HFFc6 (cell line): ENCODE measurements at regions not wholly inside any gene's neighbourhood (a gene's known extent, or its start where the extent isn't known, plus 50 kb on each side); places are given as distances from the start of the nearest gene placed in this dataset.
A peak's percentile ranks its signal among the peaks of the same experiment; 100 is the strongest.
"Not testable (repeated sequence)": the region's sequence is repeated elsewhere in the genome, so short reads cannot be mapped to it uniquely, and the experiment has no call there.

Source experiments
- DNase-seq: peaks from one replicate; pipeline ENCODE4 v3.0.0-alpha.2; 2018
- H3K27ac Mint-ChIP-seq: 2 replicates; pipeline ENCODE4 v1.8.0; 2020; ENCODE audit warnings: mild to moderate bottlenecking, mixed read lengths
- H3K27me3 Mint-ChIP-seq: 2 replicates; pipeline ENCODE4 v1.8.0; 2021; ENCODE audit warnings: mild to moderate bottlenecking, moderate library complexity, mixed read lengths; ENCODE audit not compliant: insufficient read depth
- H3K36me3 Mint-ChIP-seq: 2 replicates; pipeline ENCODE4 v1.8.0; 2021; ENCODE audit warnings: low read depth, mixed read lengths
- H3K4me1 Mint-ChIP-seq: 2 replicates; pipeline ENCODE4 v1.8.0; 2020; ENCODE audit warnings: low read depth, mixed read lengths
- H3K4me3 Mint-ChIP-seq: 2 replicates; pipeline ENCODE4 v1.8.0; 2020; ENCODE audit warnings: mild to moderate bottlenecking, moderate library complexity, mixed read lengths
- H3K9me3 Mint-ChIP-seq: 2 replicates; pipeline ENCODE4 v1.8.0; 2020; ENCODE audit warnings: mild to moderate bottlenecking, mixed read lengths
- TF ChIP-seq, protein P1 (sequence below): fragments of 200-600 bp; sonication (generic); IDR thresholded peaks from 2 replicates; pipeline ENCODE4 v1.5.0; 2021; ENCODE audit warnings: antibody characterized with exemption, mild to moderate bottlenecking

DNA sequence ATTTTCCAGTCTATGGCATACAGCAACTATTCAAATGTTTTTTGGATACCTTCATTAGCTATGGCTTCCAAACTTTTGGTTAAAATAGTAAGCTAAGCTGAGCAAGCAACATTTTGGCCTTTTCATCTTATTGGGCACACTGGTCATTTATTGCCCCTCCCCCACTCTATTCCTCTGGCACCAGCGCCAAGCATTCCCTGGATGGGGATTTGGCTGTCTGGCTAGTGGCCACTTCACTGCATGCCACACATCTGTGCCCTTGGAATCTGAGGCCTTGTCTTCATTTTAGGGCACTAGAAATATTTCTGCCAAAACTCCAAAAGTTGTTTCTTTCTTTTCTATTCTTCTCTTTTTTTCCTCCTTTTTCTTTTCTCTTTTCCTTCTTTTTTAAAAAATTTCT lies 305.8 kb upstream of the POTED start:
- H3K4me1 Mint-ChIP-seq, H3K27me3 Mint-ChIP-seq, DNase-seq, H3K36me3 Mint-ChIP-seq, H3K4me3 Mint-ChIP-seq, H3K27ac Mint-ChIP-seq: not testable (repeated sequence)
- peaks cover 51% of the 10 kb centered on the region for H3K9me3 Mint-ChIP-seq

DNA sequence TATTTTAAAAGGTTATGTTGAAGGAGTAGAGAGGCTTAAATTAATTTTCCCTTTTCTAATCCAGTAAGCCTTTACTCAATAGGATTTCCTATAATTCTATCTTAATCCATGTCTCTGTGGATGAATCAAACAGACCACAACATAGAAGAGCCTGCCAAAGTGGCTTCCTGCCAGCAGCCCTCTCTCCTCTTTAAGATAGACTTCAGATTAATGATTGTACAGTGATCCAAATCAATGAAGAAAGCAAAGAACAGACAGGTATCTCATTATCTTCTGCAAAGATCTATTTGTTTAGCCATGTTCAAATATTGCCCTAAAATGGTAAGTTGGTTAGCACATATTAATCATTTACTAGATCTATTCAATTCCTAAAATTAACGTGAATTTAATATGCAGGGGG lies 304.7 kb upstream of the POTED start:
- not testable (repeated sequence) for H3K4me3 Mint-ChIP-seq, DNase-seq, H3K27ac Mint-ChIP-seq, H3K4me1 Mint-ChIP-seq, H3K36me3 Mint-ChIP-seq, H3K27me3 Mint-ChIP-seq
- peaks cover 53% of the 10 kb centered on the region for H3K9me3 Mint-ChIP-seq

DNA sequence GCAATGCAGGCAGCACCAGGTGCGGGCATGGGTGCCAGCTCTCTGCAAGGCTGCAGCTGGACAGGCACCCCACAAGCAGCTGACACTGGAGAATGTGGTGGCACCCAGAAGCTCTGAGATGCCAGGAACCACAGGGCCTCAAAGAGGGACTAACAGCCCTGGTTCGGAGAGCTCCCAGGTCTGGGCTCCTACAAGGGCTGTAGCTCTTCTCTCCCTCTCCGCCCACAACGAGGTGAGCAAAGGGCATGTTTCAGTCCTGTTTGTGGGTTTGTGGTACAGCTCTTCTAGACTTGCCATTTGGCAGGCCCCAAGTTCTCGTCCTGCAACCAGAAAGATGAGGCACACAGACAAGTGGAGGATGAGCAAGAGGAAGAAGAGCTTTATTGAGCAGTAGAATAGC lies 299.5 kb upstream of the POTED start:
- H3K27me3 Mint-ChIP-seq, DNase-seq, H3K36me3 Mint-ChIP-seq, H3K4me3 Mint-ChIP-seq, H3K27ac Mint-ChIP-seq, H3K4me1 Mint-ChIP-seq: not testable (repeated sequence)
- peaks cover 18% of the 10 kb centered on the region for H3K9me3 Mint-ChIP-seq

DNA sequence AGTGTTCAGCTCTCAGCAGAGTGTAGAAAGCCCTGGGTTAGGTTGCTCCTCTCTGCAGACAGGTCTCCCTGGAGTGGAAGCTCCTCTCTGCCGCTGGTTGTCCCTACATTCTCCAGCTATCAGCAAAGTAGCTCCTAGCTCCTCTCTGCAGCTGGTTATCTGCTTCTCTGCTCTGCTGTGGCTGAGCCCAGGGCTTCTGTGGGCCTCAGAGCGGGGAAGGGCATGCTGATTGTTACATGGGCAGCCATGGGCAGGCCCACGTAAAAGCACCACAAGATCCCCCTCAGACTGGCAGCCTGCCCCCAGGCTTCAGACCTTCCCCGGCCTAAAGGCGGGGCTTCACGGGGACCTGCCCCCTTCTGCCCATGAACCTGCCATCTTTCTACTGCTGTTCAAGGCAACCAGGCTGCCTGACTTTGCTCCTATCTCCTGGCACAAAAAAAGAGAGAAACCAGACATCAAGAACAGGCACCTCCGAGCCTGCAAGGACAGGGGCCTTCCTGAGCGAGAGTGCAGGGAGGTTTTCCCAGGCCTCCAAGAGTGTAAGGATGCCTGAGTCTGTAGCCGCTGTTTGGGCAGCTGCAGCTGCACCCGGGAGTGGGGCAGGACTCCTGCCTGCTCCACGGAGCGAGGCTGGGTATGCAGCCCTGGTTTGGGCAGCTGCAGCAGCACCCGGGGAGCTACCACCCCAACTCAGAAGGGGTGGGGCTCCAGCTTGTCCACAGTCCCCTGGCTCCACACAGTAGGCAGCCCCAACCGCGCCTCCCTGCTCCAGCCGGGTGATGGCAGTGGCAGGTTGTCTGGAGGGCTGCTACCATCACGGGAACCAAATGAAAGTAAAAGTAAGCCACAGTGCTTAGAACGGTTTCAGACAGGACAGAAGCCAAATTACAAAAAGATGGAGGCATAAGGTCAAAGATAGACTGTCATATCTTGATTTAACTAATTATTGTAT lies 298.7 kb upstream of the POTED start:
- H3K9me3 Mint-ChIP-seq: peaks cover 20% of the 10 kb centered on the region
- not testable (repeated sequence) for H3K36me3 Mint-ChIP-seq, H3K4me1 Mint-ChIP-seq

DNA sequence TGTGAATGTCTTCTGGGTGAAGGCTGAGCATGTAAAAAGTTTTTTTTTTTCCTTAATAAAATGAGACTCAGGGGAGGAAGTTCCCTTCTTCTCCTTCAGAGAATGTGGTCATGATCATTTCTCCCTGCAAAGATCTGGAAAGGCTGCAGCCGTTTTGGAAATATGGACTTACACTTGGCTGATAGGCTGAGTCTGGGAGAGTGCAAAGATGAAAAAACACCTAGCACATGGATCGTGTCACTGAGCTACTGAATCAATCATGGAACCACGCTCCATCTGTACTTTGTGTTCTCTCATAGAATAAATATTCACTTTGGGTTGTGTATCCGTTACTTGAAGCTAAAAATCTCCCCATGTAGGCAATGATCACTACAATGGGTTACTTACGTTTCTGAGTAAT lies 290.9 kb upstream of the POTED start:
- peaks cover 34% of the 10 kb centered on the region for H3K9me3 Mint-ChIP-seq
- not testable (repeated sequence) for H3K4me1 Mint-ChIP-seq, H3K27me3 Mint-ChIP-seq, H3K27ac Mint-ChIP-seq, H3K36me3 Mint-ChIP-seq, H3K4me3 Mint-ChIP-seq, DNase-seq

More for the DNA sequence above, 298.7 kb upstream of the POTED start:
- DNase-seq, H3K27ac Mint-ChIP-seq, H3K27me3 Mint-ChIP-seq, H3K4me3 Mint-ChIP-seq: not testable (repeated sequence)

DNA sequence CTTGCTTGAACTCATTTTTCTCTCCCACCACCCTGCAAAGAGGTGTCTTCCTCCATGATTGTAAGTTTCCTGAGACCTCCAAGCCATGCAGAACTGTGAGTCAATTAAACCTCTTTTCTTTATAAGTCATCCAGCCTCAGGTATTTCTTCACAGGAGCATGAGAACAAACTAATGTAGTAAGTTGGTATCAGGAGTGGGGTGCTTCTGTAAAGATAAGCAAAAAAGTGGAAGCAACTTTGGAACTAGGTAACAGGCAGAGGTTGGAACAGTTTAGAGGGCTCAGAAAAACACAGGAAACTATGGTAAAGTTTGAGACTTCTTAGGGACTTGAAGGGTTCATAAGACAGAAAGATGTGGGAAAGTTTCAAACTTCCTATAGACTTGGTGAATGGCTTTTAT lies 287.7 kb upstream of the POTED start:
- DNase-seq, H3K36me3 Mint-ChIP-seq, H3K4me3 Mint-ChIP-seq, H3K27ac Mint-ChIP-seq, H3K27me3 Mint-ChIP-seq, H3K4me1 Mint-ChIP-seq: not testable (repeated sequence)
- H3K9me3 Mint-ChIP-seq: peaks cover 25% of the 10 kb centered on the region

DNA sequence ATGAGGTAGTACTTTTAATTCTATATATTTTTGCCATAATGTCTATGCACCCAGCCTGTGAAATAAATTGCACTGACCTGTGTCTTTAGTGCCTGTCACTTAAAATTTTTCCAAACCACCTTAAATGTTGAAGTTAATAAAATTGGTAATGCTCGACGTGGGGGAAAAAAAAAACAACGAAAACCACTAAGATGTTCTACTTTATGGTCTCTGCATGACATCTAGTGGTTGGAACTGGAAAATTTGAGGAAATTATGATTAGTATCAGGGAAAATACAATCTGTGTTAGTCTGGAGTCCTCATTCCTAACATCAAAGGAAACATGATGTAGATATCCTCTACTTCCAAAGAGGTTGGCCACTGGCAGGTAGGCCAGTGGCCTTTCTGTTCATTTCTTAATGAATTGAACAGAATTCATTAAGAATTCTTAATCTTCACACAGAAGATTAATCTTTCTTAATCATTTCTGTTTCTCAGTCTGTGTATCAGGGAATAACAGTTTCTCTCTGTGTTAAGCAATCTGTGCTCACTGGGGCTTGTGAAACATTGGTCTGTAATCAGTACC lies 268.8 kb upstream of the POTED start:
- DNase-seq, H3K27me3 Mint-ChIP-seq, H3K4me3 Mint-ChIP-seq, H3K4me1 Mint-ChIP-seq, H3K27ac Mint-ChIP-seq, H3K36me3 Mint-ChIP-seq, H3K9me3 Mint-ChIP-seq: not testable (repeated sequence)
- TF ChIP-seq, protein P1, sequence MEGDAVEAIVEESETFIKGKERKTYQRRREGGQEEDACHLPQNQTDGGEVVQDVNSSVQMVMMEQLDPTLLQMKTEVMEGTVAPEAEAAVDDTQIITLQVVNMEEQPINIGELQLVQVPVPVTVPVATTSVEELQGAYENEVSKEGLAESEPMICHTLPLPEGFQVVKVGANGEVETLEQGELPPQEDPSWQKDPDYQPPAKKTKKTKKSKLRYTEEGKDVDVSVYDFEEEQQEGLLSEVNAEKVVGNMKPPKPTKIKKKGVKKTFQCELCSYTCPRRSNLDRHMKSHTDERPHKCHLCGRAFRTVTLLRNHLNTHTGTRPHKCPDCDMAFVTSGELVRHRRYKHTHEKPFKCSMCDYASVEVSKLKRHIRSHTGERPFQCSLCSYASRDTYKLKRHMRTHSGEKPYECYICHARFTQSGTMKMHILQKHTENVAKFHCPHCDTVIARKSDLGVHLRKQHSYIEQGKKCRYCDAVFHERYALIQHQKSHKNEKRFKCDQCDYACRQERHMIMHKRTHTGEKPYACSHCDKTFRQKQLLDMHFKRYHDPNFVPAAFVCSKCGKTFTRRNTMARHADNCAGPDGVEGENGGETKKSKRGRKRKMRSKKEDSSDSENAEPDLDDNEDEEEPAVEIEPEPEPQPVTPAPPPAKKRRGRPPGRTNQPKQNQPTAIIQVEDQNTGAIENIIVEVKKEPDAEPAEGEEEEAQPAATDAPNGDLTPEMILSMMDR: peak; percentile 34; the same call in 1 of the 2 replicates

DNA sequence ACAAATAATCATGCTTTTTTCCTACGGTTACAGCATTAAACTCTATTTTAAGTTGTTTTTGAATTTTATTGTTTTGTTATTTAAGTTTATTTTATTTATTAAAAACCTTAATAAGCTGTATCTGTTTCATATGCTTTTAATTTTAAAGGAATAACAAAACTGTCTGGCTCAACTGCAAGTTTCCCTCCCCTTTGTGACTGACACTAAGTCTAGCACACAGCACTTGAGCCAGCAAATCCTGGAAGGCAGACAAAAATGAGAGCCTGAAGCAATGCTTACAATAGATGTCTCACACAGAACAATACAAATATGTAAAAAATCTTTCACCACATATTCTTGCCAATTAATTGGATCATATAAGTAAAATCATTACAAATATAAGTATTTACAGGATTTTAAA lies 258.1 kb upstream of the POTED start:
- DNase-seq, H3K27me3 Mint-ChIP-seq, H3K36me3 Mint-ChIP-seq, H3K4me1 Mint-ChIP-seq, H3K27ac Mint-ChIP-seq, H3K9me3 Mint-ChIP-seq, H3K4me3 Mint-ChIP-seq: not testable (repeated sequence)

DNA sequence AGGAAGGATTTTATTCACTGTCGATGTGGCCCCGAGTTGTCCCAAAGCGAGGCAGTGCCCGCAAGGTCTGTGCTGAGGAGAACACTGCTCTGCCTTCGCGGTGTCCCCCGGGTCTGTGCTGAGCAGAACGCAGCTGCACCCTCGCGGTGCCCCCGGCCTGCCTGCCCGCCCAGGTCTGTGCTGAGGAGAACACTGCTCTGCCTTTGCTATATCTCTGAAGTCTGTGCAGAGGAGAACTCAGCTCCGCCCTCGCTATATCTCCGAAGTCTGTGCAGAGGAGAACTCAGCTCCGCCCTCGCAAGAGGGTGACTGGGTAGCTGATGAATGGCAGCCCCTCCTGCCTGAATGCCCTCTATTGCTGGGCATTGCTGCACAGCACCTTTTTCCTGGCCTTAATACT lies 249.4 kb upstream of the POTED start:
- H3K4me1 Mint-ChIP-seq, H3K36me3 Mint-ChIP-seq, H3K27me3 Mint-ChIP-seq, H3K4me3 Mint-ChIP-seq, H3K27ac Mint-ChIP-seq, DNase-seq: not testable (repeated sequence)
- H3K9me3 Mint-ChIP-seq: peaks cover 17% of the 10 kb centered on the region
